GM18858 (cell line): ENCODE measurements at regions not wholly inside any gene's neighbourhood (a gene's known extent, or its start where the extent isn't known, plus 50 kb on each side); places are given as distances from the start of the nearest gene placed in this dataset.
"Not testable (repeated sequence)": the region's sequence is repeated elsewhere in the genome, so short reads cannot be mapped to it uniquely, and the experiment has no call there.

Source experiments
- ATAC-seq: cut with Tn5 transposase; IDR thresholded peaks from one replicate; pipeline ENCODE4 v1.9.1; 2021; ENCODE audit not compliant: unreplicated experiment

DNA sequence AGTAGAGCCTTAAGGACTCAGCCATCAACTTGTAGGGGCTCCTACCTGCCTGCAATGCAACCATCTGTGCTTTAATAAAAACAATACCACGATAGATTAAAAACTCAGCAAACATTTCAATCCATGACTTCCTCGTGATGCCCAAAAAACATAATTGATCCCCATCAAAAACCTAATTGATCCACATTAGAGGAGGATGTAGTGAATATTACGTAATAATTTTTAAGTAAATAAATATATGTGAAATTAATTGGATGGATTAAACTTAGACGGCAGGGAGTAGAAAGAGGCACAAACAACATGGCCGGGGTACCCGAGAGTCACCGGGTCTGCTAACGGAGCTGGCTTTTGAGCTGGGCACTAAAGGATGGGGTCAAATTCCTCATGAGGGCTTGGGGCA lies 87.3 kb downstream of the ARL4C start:
- no peak for ATAC-seq

DNA sequence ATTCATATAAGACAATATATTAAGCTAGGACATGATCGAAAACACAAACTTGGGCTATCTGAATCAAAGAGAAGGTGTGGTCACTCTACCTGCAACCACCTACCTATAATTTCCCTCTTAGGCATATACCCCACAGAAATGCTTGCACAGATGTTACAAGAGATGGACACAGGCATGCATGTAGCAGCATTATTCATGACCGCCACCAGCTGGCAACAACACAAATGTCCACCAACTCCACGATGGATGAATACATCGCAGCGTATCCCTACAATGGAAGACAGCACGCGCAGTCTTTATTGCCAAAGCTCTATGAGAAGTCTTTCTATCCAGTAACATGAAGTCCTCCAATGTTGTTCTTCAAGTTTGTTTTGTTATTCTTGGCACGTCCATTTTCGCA lies 90.8 kb downstream of the ARL4C start:
- no peak for ATAC-seq

DNA sequence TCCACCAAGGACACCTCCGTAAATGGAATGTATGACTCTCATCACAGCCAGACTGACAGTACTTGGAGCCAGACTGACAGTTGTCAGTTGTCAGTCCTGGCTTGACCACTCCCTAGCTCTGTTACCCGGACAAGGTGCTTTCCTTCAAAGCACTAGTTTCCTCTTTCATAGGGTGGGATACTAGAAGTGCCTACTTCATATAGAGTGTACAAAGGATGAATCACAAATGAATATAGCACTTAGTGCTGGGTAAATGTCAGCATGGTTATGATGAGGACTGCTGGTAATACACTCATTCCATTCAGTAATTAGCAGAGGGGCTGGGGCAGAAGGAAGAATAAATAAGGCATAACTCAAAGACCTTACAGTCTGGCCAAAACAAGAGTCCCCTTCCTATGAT lies 91.4 kb downstream of the ARL4C start:
- no peak for ATAC-seq

DNA sequence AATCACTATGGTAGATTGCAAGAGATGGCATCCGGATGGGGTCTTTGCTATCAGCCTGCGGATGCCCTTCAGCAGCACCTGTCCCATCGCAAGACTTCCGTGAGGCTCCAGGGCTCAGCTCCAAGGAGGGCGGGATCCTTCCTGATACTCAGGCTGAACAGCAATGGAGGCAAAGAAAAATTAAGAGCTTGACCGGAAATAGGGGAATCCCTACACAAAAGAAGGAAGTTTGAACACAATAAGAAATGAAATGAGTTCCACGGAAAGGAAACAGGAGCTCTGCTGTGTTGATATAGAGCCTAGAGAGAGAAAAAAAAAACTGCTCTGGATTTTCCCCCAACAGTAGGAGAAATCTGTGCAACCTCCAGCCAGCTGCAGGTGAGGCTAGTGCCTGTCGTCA lies 91.9 kb downstream of the ARL4C start:
- ATAC-seq, result no peak

DNA sequence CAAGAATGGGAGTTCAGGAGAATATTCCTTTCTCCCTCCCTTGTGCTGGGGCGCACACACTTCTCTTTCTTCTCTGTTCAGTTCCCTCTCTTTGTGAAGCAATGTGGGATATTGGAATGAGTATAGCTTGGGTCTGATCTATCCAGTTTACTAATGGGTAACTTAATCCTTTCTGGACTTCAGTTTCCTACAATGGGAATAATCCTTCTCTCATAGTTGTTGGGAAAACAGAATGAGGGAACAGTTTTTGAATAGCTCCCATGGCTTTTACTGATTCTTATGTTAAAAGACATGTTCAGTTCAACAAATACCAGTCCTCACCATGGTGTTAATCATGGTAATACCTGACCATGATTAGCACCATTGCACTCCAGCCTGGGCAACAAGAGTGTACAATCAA lies 93.1 kb downstream of the ARL4C start:
- no peak for ATAC-seq

DNA sequence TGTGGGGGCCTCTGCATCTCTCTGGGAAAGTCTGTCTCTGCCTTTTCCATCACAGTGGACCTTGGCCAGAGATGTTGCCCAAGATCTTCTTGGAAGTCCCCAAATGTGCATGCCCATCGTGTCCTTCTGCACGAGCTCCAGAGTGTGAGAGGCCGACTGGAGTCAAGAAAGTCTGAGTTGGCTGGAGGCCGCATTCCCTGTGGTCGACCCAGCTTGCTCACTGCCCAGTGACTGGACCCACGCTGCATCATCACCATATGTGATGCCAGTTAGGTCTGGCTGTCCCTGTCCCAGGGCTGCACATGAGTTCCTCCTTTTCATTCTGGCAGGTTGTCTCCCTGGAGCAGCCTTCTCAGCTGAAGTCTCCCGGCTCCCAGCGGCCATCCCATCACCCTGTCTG lies 93.8 kb downstream of the ARL4C start:
- no peak for ATAC-seq

DNA sequence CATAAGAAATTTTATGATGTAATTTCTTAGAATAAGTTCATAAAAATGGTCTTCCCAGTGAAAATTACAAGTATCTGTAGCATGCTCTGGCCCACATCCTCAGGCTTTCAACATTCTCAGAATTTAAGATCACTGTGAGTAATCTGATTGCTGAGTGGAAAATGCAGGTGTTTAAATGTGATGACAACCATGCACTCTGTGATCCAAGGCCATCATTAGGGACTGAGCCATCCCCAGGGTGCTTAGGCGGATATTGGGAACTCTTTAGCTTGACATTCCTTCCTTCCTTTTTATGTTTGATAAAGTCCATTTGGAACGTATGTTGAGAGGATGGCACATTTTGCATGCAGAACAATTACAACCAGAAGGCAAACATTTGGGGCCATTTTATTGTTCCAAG lies 95.5 kb downstream of the ARL4C start:
- no peak for ATAC-seq

DNA sequence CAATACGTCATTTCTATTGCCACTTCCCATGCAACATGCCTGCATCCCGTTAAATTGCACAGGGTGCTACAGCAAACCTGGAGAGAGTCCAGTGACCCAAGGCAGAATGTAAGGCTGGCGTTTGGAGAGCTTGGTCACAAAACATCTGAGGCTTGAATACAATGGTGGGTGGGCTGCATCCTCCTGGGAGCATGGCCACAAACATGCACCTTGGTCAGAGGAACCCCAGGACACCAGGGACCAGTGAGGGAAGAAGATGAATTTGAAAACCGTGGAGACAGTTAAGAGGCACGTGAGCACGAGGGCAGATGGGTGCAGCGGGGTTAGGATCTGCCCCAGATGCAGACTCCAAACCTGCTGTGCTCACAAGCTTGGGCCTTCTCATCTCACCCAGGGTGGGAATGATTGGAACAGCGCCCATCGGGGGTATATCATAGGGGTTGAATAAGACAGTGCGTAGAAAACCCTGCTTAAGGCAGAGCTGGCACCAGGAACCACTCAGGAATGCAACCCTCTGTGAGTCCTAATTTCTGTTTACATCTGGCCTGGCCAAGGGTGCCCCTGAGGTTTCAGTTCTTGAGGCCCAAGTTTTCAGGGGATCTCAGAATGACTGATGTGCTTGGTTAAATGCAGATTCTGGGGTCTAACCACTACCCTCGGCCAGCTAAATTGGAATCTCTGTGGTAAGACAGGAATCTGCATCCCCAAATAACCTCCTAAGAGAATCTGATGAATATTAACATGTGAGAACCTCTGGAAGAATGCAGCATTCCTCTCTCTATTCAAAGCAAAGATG lies 97.2 kb downstream of the ARL4C start:
- ATAC-seq, result no peak

DNA sequence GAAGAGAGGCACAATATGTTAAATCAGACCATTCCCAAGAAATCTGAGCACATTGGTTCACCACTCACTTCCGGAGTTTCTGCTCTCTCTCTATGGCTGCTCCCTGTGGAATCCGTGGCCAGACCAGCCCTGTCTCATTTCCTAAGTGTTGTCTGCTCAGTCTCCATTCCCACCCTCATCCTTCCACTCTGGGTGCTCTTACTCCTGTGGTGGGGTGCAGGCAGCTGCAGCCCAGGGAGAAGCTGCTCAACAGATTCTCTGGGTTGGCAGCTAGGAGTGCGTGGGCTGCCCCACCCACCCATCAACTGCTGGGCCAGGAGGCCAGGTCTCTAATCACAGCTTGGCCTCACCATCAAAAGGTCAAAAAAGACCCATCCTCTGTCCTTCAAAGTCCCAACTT lies 98.3 kb downstream of the ARL4C start:
- ATAC-seq, result no peak

DNA sequence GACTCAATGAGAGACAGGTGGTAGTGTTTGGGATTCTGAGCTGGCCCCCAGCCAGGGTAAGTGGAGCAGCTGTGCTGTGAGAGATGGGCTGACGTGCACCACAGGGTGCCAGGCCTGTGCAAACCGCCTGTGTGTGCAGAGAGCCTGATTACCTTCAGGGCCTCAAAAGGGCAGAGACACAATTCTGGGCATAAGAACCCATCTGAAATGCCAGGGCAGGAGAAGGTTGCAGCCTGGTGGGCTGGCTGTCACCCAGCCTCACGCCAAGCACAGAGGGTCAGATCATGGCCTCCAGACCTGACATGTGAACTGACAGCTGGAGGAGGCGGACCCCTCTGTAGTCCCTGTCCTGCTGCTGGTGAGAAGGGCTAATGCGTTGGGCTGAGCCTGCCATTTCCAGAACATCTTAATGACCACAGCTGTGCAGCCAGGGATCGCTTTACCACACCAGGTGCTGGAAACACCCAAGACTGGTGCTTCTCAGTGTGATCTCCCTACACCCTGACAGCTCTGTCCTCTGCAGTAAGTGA lies 100.9 kb downstream of the ARL4C start:
- ATAC-seq, result no peak

DNA sequence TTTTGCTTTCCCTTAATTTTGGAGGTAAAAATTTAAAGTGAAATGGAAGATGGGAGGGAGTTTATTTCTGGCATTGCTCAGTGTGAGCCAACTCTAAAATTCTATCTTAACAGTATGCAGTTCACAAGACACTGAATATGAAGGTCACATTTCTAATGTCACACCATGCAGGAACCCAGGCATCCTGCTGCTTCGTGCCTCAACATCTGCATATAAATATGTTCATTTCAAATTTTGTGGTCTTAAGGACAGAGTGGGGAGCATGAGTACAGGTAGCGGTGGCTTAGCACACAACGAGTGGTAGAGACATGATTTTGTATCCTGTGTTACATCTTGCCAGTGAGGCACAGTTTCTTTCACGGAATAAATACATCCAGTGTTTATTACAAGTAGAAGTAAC lies 102.4 kb downstream of the ARL4C start:
- no peak for ATAC-seq

DNA sequence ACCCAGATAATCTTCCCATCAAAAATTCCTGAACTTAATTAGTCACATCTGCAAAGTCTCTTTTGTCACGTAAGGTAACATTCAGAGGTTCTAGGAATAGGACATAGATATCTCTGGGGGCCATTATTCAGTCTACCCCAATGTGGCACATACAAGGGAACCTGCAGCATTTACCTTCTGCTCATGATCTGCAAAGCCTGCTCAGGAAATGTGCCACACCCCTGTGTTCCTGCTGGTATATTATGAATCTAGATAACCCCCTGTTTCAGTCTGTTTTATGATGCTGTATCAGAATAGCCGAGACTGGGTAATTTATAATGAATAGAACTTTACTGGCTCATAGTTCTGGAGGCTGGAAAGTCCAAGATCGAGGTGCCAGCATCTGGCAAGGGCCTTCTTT lies 103.5 kb downstream of the ARL4C start:
- no peak for ATAC-seq

DNA sequence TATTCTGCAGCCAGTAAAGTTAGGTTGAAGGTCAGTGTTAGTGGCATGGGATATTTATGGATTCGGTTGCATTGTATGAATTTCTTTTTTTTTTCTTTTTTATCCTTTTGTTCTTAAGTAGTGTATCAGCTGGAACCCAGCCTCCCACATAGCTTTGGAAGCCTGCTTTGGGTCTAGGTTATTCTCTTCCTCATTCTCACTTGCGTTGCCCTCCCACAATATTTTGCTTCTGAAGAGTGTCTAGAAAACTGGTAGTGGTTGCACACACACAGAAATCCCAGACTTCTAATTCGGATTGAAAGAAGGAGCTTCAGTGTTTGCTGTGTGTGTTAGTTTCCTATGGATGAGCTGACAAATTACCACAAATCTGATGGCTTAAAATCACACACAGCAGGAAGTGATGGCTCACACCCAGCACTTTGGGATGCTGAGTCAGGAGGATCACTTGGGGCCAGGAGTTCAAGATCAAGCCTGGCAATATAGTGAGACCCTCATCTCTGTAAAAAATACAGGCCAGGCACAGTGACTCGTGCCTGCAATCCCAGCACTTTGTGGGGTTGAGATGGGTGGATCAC lies 104.8 kb downstream of the ARL4C start:
- ATAC-seq, result no peak

DNA sequence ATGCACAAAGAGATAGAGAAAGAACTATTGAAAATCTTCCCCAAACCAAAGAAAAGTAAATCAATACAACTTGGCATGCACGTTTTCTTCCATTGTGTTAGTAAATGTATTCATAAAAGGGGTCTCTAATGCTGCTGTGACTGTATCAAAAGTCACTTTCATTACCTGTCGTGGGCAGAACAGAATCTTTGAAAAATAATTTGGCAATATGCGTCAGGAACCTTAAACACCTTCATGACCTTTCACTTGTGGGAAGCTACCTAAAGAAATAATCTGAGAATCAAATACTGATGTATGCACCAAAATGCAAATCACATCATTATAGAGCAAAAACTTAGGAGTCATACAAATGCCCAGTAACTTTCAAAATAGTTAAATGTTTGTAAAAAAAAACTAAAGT lies 105.3 kb downstream of the ARL4C start:
- no peak for ATAC-seq

DNA sequence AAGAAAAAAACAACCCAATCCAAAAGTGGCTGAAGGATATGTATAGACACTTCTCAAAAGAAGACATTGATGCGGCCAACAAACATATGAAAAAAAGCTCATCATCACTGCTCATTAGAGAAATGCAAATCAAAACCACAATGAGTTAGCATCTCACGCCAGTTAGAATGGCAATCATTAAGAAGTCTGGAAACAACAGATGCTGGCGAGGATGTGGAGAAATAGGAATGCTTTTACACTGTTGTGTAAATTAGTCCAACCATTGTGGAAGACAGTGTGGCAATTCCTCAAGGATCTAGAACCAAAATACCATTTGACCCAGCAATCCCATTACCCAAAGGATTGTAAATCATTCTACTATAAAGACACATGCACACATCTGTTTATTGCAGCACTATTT lies 107.2 kb downstream of the ARL4C start:
- ATAC-seq, result not testable (repeated sequence)

DNA sequence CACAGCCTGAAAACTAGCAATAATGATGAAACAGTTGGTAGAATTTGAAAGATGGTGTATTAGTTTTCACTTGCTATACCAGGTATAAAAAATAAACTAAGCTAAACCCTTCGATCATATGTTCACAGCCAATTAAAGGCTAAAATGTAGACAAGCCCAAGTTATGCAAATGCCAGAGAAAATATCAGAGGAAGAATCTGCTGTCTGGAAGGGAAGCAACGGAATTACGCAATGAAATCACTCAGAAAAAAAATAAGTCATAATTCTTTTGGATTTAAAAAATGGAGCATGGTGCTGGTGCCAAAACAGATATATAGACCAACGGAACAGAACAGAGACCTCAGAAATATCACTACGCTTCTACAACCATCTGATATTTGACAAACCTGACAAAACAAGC lies 108.3 kb downstream of the ARL4C start:
- no peak for ATAC-seq

DNA sequence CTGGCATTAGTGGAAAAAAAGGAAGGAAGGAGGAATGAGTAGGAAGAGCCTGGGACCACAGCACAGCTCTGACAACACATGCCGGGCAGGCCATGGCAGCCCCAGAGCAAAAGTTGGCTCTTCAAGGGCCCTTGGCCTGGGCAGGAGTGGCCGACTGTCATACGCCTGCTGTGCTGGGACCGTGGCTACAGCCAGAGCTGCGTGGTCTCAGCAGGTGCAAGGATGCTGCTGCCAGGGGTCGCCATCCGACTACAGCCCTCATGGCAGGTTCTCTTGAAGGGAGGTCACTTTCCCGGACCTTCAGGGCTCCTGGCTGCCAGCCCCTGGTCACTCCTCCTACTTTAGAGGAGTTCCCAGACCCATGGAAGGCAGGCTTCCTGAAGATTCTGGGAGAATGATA lies 109.9 kb downstream of the ARL4C start:
- no peak for ATAC-seq

DNA sequence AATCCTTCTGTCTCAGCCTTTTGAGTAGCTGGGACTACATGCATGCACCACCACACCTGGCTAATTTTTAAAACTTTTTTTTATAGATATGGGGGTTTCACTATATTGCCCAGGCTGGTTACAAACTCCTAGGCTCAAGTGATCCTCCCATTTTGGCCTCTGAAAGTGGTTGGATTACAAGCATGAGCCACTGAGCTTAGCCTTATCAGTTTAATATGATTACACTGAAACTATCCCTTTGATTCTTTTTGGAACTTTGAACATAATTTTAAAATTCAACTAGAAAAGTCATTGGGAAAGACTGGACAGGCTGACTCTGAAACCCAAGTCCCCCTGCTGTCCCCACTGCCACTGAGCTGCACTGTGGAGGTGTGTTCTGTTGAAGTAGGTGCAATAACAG lies 114.8 kb downstream of the ARL4C start:
- no peak for ATAC-seq

DNA sequence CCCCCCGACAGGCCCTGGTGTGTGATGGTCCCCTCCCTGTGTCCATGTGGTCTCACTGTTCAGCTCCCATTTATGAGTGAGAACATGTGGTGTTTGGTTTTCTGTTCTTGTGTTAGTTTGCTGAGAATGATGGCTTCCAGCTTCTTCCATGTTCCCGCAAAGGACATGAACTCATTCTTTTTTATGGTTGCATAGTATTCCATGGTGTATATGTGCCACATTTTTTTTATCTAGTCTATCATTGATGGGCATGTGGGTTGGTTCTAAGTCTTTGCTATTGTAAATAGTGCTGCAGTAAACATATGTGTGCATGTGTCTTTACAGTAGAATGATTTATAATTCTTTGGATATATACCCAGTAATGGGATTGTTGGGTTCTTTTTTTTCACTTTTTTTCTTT lies 117.9 kb downstream of the ARL4C start:
- not testable (repeated sequence) for ATAC-seq

DNA sequence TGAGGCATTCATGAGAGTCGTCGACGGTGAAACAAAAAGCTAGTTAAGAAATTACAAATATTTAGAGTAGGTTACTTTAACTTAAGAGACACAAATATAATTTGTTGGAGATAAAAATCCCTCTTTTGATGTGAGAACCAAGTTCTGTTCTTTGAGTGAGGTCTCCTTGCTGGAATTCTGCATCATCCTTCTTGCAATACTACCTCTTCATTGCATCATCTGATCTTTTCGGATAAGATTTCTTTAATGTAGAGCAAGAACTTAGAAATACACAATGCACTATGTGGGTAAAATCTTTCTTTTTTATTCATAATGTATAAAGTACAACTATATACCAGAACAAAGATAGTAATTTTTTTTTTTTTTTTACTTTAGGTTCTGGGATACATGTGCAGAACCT lies 118.4 kb downstream of the ARL4C start:
- ATAC-seq, result no peak

DNA sequence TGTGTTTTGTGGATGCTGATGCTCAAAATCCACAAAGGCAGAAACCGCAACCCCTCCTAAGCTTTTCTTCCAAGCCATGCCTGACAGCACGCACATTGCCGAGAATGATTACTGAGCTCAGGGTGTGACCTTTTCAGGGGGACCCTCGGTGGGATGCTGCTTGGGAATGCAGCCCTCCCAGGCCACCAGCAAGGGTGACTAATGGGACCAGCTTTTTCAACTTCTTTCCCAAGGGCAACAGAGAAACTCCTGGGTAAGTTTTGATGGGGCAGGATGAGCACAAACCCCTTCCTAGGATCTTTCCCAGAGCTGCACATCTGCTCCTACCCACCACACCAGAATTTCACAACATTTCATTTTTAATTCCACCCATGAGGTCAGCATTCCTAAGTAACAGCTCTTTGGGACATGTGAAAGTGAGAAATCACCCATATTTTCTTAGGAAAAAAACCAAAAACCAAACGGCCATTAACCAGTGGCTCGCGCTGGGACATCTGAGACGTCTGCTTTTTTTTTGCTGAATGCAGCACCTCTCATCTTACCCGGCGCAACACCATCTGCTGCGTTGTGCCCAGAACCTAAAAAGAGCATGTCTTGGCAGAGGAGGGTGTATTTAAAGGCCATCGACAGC lies 119.0 kb downstream of the ARL4C start:
- no peak for ATAC-seq

DNA sequence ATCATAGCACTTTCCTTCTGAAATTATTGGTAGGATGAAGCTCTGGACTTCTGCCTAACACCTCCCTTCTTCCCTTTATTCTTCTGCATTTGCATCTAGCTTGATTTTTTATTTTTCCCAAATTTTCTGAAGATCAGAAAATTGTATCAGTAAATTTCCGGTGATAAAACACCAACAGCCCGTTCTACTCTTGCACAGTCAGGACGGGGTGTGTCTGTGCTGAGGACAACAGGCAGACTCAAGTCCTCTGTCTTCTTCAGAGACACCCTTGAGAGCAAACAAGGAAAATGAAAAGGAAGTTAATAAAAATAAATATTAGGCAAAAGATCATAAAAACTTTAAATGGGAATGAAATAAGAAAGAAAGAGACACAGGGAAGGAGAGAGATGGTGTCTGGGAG lies 120.7 kb downstream of the ARL4C start:
- ATAC-seq, result no peak
